Duodenal mucosa (tissue), 2 donors: ENCODE measurements at regions not wholly inside any gene's neighbourhood (a gene's known extent, or its start where the extent isn't known, plus 50 kb on each side); places are given as distances from the start of the nearest gene placed in this dataset.
"Not testable (repeated sequence)": the region's sequence is repeated elsewhere in the genome, so short reads cannot be mapped to it uniquely, and the experiment has no call there.

Experiments used
- H3K27ac ChIP-seq: one replicate; pipeline ENCODE4 v1.7.0; 2013; ENCODE audit warnings: low read depth, low read length
- H3K27me3 ChIP-seq, 2 donors: one replicate each; pipeline ENCODE4 v1.7.0; 2013; ENCODE audit warnings: low read length in 2 of 2, control low read depth in 1 of 2; ENCODE audit not compliant: insufficient read depth in 2 of 2, control insufficient read depth in 1 of 2
- H3K36me3 ChIP-seq, 2 donors: one replicate each; pipeline ENCODE4 v1.7.0; 2013; ENCODE audit warnings: low read length in 2 of 2, control low read depth in 1 of 2; ENCODE audit not compliant: insufficient read depth in 2 of 2, control insufficient read depth in 1 of 2
- H3K4me1 ChIP-seq, 2 donors: one replicate each; pipeline ENCODE4 v1.7.0; 2013; ENCODE audit warnings: low read length in 2 of 2, control low read depth in 1 of 2; ENCODE audit not compliant: insufficient read depth in 2 of 2, control insufficient read depth in 1 of 2
- H3K4me3 ChIP-seq, 2 donors: one replicate each; pipeline ENCODE4 v1.7.0; 2013; ENCODE audit warnings: low read length in 2 of 2, low read depth in 1 of 2
- H3K9ac ChIP-seq, 2 donors: one replicate each; pipeline ENCODE4 v1.7.0; 2013; ENCODE audit warnings: low read length in 2 of 2, low read depth in 1 of 2
- H3K9me3 ChIP-seq, 2 donors: one replicate each; pipeline ENCODE4 v1.7.0; 2013; ENCODE audit warnings: low read length in 2 of 2, control low read depth in 1 of 2; ENCODE audit not compliant: control insufficient read depth in 1 of 2

DNA sequence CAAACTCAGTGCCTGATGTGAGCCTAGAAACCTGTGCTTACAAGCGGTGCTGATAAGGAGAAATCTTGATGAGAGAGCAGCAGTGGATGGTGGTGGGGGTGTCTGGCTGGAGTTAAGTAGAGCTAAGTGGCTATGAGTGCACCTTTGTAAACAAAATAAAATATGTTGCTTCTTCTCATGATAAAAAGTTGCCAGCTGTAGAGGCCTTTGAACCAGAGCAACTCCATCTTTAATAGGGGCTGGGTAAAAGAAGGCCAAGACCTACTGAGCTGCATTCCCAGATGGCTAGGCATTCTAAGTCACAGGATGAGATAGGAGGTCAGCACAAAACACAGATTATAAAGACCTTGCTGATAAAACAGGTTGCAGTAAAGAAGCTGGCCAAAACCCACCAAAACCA is 107.6 kb upstream of the FAM3C start:
- Histone ChIP-seq H3K36me3 (no peaks in the 10 kb centered on the region), H3K9ac (no peak overlapping the region), H3K4me3 (no peak overlapping the region), H3K27ac (no peak overlapping the region), H3K27me3 (no peaks in the 10 kb centered on the region), H3K4me1 (no peaks in the 10 kb centered on the region), H3K9me3 (peaks cover 16 to 21% of the 10 kb centered on the region in 2 donors)

DNA sequence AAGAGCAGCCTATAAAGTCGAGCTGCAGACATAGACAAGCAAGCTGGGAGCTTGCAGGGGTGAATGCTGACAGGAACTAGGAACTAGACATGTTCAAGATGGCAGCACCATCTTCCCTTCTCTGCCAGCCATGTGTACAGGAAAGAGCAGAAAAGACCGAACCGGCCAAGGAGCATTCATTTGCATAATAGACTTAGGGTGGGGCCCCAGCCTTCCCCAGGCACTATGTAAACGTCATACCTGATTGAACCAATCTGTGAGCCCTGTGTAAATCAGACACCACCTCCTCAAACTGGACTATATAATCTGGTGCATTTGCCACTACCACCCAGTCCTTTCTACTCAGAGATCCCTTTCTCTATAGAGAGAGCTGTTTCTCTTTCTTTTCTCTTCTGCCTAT is 106.9 kb upstream of the FAM3C start:
- Histone ChIP-seq H3K9ac (no peak overlapping the region), H3K27me3 (no peaks in the 10 kb centered on the region), H3K27ac (no peak overlapping the region), H3K36me3 (no peaks in the 10 kb centered on the region), H3K4me3 (no peak overlapping the region), H3K4me1 (no peaks in the 10 kb centered on the region), H3K9me3 (peaks cover 16 to 21% of the 10 kb centered on the region in 2 donors)

DNA sequence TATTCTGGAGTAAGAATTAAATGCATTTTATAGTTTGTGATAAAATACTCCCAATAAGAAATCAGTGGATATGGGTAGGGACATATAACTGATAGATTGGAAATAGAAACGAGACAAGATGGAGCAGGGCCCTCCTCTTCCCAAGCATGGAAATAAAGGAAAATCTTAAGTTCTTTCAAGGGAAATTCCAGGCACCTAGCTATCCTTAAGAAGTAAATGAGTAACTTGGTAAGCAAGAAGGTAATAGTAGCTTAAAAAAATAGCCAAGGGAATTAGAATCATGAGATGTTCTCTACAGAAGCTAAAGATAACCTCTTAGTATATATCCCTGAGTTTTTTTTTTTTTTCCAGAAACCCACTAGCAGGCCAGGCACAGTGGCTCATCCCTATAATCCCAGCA is 105.5 kb upstream of the FAM3C start:
- no peaks in the 10 kb centered on the region for H3K36me3 ChIP-seq
- peaks cover 14 to 18% of the 10 kb centered on the region in 2 donors for H3K9me3 ChIP-seq
- H3K27me3 ChIP-seq = no peaks in the 10 kb centered on the region
- no peaks in the 10 kb centered on the region for H3K4me1 ChIP-seq
- no peak overlapping the region for H3K9ac ChIP-seq
- no peak overlapping the region for H3K27ac ChIP-seq
- H3K4me3 ChIP-seq = no peak overlapping the region

DNA sequence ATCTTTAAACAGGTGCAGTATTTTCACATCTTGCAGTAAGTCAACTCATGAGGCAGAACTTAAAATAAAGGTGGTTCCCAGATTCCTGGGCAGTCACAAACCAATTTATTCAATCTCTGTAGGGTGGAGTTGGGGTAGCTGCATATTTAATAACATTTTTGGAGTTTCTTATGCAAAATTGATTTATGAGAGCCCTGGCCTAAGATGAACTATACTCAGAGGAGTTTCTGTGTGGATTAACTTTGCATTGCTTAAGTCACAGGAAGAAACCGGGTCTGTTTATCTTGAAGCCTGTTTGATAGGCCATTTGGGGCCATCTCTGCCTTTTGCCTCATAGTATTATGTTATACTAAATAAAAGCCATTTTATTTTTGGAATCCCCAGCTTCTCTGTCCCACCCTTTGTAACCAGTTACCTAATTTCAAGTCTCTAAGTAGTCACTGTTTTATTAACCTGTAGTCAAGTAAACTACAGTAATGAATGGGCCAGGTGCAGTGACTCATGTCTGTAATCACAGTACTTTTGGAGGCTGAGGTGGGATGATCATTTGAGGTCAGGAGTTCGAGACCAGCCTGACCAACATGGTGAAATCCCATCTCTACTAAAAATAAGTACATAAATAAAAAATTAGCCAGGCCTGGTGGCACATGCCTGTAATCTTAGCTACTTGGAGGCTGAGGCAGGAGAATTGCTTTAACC is 104.4 kb upstream of the FAM3C start:
- Histone ChIP-seq H3K4me1 (no peaks in the 10 kb centered on the region), H3K9ac (no peak overlapping the region), H3K27me3 (no peaks in the 10 kb centered on the region), H3K27ac (no peak overlapping the region), H3K36me3 (no peaks in the 10 kb centered on the region), H3K9me3 (peaks cover 8 to 11% of the 10 kb centered on the region in 2 donors), H3K4me3 (no peak overlapping the region)

DNA sequence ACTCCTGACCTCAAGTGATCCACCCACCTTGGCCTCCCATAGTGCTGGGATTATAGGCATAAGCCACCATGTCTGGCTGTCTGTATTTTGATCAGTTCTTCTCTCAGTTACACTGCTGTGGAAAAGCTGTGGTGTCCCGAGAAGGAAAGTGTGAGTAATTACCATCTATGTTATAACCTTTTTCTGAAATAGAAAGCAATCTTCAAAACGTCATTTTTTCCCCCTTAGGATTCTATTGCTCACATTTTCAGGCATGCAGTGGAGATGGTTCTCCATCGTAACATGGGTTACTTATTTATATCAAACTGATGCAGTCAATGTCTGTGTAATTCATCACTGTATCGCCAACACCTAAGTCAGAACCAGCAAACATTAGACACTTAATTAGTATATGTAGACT is 103.5 kb upstream of the FAM3C start:
- H3K9me3 ChIP-seq = peaks cover 0 to 3% of the 10 kb centered on the region in 2 donors
- no peaks in the 10 kb centered on the region for H3K4me1 ChIP-seq
- no peaks in the 10 kb centered on the region for H3K36me3 ChIP-seq
- no peak overlapping the region for H3K4me3 ChIP-seq
- no peaks in the 10 kb centered on the region for H3K27me3 ChIP-seq
- H3K27ac ChIP-seq = no peak overlapping the region
- H3K9ac ChIP-seq = no peak overlapping the region

DNA sequence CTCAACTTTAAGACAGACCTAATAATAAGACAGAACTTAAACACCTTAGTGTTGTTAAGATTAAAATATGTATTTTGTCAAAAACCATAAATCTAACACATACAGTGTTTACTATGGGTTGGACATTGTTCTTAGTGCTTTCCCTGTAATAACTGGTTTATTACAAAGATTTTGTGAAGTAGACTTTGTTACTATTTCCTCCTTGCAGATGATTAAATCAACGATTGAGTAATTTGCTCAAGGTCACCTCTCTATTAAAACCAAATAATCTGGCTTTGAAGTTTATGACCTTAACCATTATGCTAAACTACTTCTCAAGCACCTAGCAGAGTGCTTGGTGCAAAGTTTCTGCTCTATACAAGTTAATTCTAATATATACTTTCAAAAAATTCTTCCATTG is 102.7 kb upstream of the FAM3C start:
- no peaks in the 10 kb centered on the region for H3K36me3 ChIP-seq
- H3K27me3 ChIP-seq = no peaks in the 10 kb centered on the region
- H3K27ac ChIP-seq = no peak overlapping the region
- H3K4me3 ChIP-seq = no peak overlapping the region
- H3K9me3 ChIP-seq = no peaks in the 10 kb centered on the region
- H3K4me1 ChIP-seq = no peaks in the 10 kb centered on the region
- H3K9ac ChIP-seq = no peak overlapping the region

DNA sequence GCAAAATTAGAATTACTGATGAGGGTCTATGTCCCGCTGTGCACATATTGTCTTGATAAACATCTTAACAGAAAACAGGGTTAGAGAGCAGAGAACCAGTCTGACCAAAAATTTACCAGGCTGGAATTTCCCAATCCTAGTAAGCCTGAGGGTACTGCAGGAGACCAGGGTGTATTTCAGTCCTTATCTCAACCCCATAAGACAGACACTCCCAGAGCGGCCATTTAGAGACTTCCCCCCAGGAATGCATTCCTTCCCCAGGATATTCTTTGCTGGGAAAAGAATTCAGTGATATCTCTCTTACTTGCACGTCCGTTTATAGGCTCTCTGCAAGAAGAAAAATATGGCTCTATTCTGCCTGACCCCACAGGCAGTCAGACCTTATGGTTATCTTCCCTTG is 101.4 kb upstream of the FAM3C start:
- H3K4me3 ChIP-seq, H3K27ac ChIP-seq, H3K9ac ChIP-seq, H3K36me3 ChIP-seq, H3K27me3 ChIP-seq, H3K4me1 ChIP-seq, H3K9me3 ChIP-seq: not testable (repeated sequence)

DNA sequence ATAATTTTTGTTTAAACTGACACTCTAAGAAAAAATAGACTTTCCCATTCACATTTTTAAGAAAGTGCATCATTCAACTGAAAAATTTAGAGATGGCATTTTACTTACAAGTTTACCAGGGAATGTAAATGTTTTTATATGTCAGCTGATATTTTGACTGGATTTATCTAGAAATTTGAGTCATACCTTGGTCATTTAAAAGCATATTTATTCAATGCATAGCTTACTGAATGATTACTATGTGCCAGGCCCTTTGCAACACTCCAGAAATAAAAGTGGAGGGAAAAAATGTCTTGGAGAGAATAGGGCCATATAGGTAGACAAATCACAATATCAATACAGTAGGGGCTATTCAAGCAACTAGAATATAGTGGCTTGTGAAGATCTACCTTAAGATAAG is 98.4 kb upstream of the FAM3C start:
- Histone ChIP-seq H3K9ac (no peak overlapping the region), H3K4me1 (peaks cover 0 to 4% of the 10 kb centered on the region in 2 donors), H3K36me3 (no peaks in the 10 kb centered on the region), H3K4me3 (no peak overlapping the region), H3K9me3 (no peaks in the 10 kb centered on the region), H3K27ac (no peak overlapping the region), H3K27me3 (no peaks in the 10 kb centered on the region)

DNA sequence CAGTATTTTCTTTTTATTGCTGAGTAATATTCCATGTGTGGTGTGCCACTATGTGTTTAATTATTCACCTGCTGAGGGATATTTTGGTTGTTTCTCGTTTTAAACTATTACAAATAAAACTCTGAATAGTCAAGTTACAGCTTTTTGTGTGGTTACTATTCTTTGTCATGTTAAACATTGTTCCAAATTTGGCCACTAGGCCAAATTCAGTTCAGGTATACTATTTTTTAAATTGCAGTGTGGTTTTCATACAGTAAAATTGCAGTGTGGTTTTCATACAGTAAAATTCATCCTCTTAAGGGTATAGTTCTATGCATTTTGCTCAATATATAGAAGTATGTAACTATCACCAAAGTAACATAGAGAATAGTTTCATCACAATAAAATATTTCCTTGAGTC is 97.4 kb upstream of the FAM3C start:
- Histone ChIP-seq H3K27me3 (no peaks in the 10 kb centered on the region), H3K27ac (no peak overlapping the region), H3K9me3 (no peaks in the 10 kb centered on the region), H3K9ac (no peak overlapping the region), H3K4me3 (no peak overlapping the region), H3K4me1 (peaks cover 2 to 8% of the 10 kb centered on the region in 2 donors), H3K36me3 (no peaks in the 10 kb centered on the region)

DNA sequence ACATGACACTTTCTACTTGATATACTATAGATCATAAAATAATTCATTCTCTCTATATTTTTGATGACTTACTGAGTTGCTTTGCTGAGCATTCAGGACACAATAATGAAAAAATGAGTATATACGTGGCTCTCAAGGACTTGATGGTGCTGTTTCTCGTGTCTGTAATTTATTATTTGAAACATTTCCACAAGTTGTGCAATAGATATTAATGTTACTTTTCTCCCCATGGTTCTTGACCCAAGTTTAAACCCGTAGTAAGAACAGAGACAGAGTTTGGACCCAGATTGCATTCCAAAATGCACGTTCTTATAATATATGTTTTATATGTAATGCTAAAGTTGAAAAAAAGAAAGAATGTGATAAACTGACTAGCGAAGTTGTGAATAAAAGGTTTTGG is 94.2 kb upstream of the FAM3C start:
- no peak overlapping the region for H3K9ac ChIP-seq
- no peak overlapping the region for H3K27ac ChIP-seq
- no peaks in the 10 kb centered on the region for H3K36me3 ChIP-seq
- no peak overlapping the region for H3K4me3 ChIP-seq
- H3K4me1 ChIP-seq = peaks cover 5 to 8% of the 10 kb centered on the region in 2 donors
- no peaks in the 10 kb centered on the region for H3K9me3 ChIP-seq
- H3K27me3 ChIP-seq = no peaks in the 10 kb centered on the region

DNA sequence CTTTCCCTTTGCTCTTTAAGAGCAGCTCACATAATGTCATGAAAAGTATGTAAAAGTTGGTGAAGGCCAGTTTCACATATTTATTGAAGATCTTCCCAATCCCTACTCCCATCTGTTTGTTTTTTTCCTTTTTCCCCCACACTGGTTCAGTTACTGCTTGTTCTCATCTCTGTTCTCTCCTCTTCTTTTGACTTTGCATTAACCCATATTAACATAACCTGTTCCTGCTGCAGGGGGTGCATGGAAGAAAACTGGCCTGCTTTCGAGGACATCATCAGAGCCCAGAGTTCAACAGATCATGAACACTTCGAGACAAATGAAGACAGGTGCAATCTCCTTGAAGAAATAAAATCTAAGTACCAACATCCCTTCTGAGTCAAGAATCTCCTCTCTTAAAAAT is 93.3 kb upstream of the FAM3C start:
- Histone ChIP-seq H3K4me3 (no peak overlapping the region), H3K9ac (no peak overlapping the region), H3K36me3 (no peaks in the 10 kb centered on the region), H3K27me3 (no peaks in the 10 kb centered on the region), H3K9me3 (no peaks in the 10 kb centered on the region), H3K4me1 (peaks cover 5 to 8% of the 10 kb centered on the region in 2 donors), H3K27ac (no peak overlapping the region)
